22Rv1 (cell line): ENCODE measurements at regions not wholly inside any gene's neighbourhood (a gene's known extent, or its start where the extent isn't known, plus 50 kb on each side); places are given as distances from the start of the nearest gene placed in this dataset.

Experiments used
- CTCF ChIP-seq: fragments of 450-650 bp; IDR thresholded peaks from 2 replicates; pipeline ENCODE4 v1.5.1; 2017; ENCODE audit warnings: mild to moderate bottlenecking
- ZFX ChIP-seq: fragments of 450-650 bp; IDR thresholded peaks from 2 replicates; pipeline ENCODE4 v1.6.1; 2017; ENCODE audit warnings: antibody characterized with exemption, borderline replicate concordance

- TF ChIP-seq CTCF, result no peak
- TF ChIP-seq ZFX, result no peak
These were observed 1494.9 kb upstream of the MIR17HG start for GRCh38 chr13:89852570-89852969.
